ENCODE measurements at regions not wholly inside any gene's neighbourhood (a gene's known extent, or its start where the extent isn't known, plus 50 kb on each side); places are given as distances from the start of the nearest gene placed in this dataset.

- no peak for TF ChIP-seq CTCF (conservative IDR thresholded peaks at IDR 0.05)
- H3K4me1 Mint-ChIP-seq = peaks cover 12% of the 10 kb centered on the region in 2 experiments
- no peak overlapping the region for H3T11ph ChIP-seq (ENCODE audit: low read length)
- no peak overlapping the region for H2BK15ac ChIP-seq (ENCODE audit: low read depth, low read length)
- no peak overlapping the region for H2AFZ ChIP-seq (ENCODE audit: low read length)
- no peak overlapping the region for H4K91ac ChIP-seq (ENCODE audit: insufficient read length, low read depth, low read length)
- H4K8ac ChIP-seq (replicated peaks; ENCODE audit: insufficient read length, low read depth, low read length) = no peak overlapping the region
- no peak overlapping the region for H2BK12ac ChIP-seq (ENCODE audit: insufficient read length, low read depth, low read length)
- no peak overlapping the region for H2BK20ac ChIP-seq (ENCODE audit: low read depth, low read length, poor library complexity, severe bottlenecking)
- no peaks in the 10 kb centered on the region for H3K27me3 ChIP-seq (ENCODE audit: insufficient read depth, low read length)
- H3K27me3 Mint-ChIP-seq (ENCODE audit: low read depth) = peaks cover 1% of the 10 kb centered on the region; the same call in 1 of the 2 replicates
- no peak overlapping the region for H3K9ac ChIP-seq (ENCODE audit: extremely low read depth, insufficient read length, low read length)
- H3K4me3 Mint-ChIP-seq = no peak overlapping the region
- no peaks in the 10 kb centered on the region for H3K79me2 ChIP-seq (ENCODE audit: insufficient read depth, low read length)
- no peak overlapping the region for H4K5ac ChIP-seq (ENCODE audit: insufficient read length, low read depth, low read length)
- peaks cover 10 to 12% of the 10 kb centered on the region in 2 experiments for H3K9me3 Mint-ChIP-seq
- H3K79me1 ChIP-seq (ENCODE audit: insufficient read depth, low read depth, low read length, poor library complexity, severe bottlenecking) = no peaks in the 10 kb centered on the region
- H3K4ac ChIP-seq (ENCODE audit: low read depth, low read length) = no peak overlapping the region
- H3K27ac ChIP-seq (ENCODE audit: insufficient read length, low read depth, low read length) = no peak overlapping the region
- H2AK5ac ChIP-seq (ENCODE audit: insufficient read length, low read length) = no peak overlapping the region
- H3K9me3 ChIP-seq (ENCODE audit: control insufficient read depth, low read depth, low read length) = no peaks in the 10 kb centered on the region
- no peaks in the 10 kb centered on the region for H4K20me1 ChIP-seq (ENCODE audit: control insufficient read depth, insufficient read depth, insufficient read length)
- no peak overlapping the region; a peak in 1 of 7 replicates for H3K27ac Mint-ChIP-seq
- no peak for DNase-seq
- no peak overlapping the region for H3K23ac ChIP-seq (ENCODE audit: insufficient read length, low read depth, low read length)
- no peak overlapping the region for H3K14ac ChIP-seq (ENCODE audit: insufficient read depth, low read length)
- no peak overlapping the region for H3K18ac ChIP-seq (ENCODE audit: insufficient read length, low read depth, low read length)
- no peaks in the 10 kb centered on the region for H3K4me1 ChIP-seq (ENCODE audit: insufficient read depth, low read length)
- H3K23me2 ChIP-seq (ENCODE audit: insufficient read length, low read depth, low read length, poor library complexity, severe bottlenecking) = no peaks in the 10 kb centered on the region
- no peak overlapping the region for H2BK5ac ChIP-seq (ENCODE audit: insufficient read length, low read length)
- WGBS (ENCODE audit: extremely low coverage, insufficient read length, low lambda C conversion rate) = no CpG with 5 or more reads among the region's 2 CpGs
- peaks cover 3 to 7% (median 5%) of the 10 kb centered on the region in 3 experiments; a peak in 4 of 7 replicates for H3K36me3 Mint-ChIP-seq (ENCODE audit: insufficient read depth in 1 of 3, low read depth in 3 of 3)
- H2BK120ac ChIP-seq (ENCODE audit: low read depth, low read length, poor library complexity, severe bottlenecking) = no peak overlapping the region
- no peak overlapping the region for H3K4me2 ChIP-seq (ENCODE audit: insufficient read depth, insufficient read length, low read length)
- no peak overlapping the region for H3K56ac ChIP-seq (ENCODE audit: insufficient read length, low read depth, low read length)
Observed at GRCh38 chr19:31057476-31057875, 291.8 kb downstream of the TSHZ3 start.

Measured in H9 (cell line).